Neural cell (in vitro differentiated cells): ENCODE measurements at regions not wholly inside any gene's neighbourhood (a gene's known extent, or its start where the extent isn't known, plus 50 kb on each side); places are given as distances from the start of the nearest gene placed in this dataset.

Experiments
- H2AFZ ChIP-seq: fragments of 200-600, 300-800 bp; sonication (generic), shearing (Covaris generic); 2 replicates; pipeline ENCODE4 v1.6.0; 2014; ENCODE audit warnings: low read depth, mild to moderate bottlenecking, antibody characterized with exemption, low read length, moderate library complexity
- H3F3A ChIP-seq: fragments of 200-600 bp; shearing (Covaris generic); 2 replicates; pipeline ENCODE4 v1.6.1; 2016; ENCODE audit warnings: mild to moderate bottlenecking, moderate library complexity, mixed read lengths, antibody characterized with exemption, low read length; ENCODE audit not compliant: insufficient read depth, poor library complexity, severe bottlenecking
- H3K27ac ChIP-seq: fragments of 200-600, 300-800 bp; sonication (generic), shearing (Covaris generic); 2 replicates; pipeline ENCODE4 v1.5.1; 2014; ENCODE audit warnings: mild to moderate bottlenecking, low read length, moderate library complexity
- H3K27me3 ChIP-seq: fragments of 300-800, 200-600 bp; sonication (generic), shearing (Covaris generic); 2 replicates; pipeline ENCODE4 v1.6.0; 2014; ENCODE audit warnings: mild to moderate bottlenecking, low read depth, low read length, moderate library complexity; ENCODE audit not compliant: insufficient read depth
- H3K36me3 ChIP-seq: fragments of 300-800, 200-600 bp; sonication (generic), shearing (Covaris generic); 2 replicates; pipeline ENCODE4 v1.5.1; 2014; ENCODE audit warnings: mild to moderate bottlenecking, antibody characterized with exemption, low read length, moderate library complexity; ENCODE audit not compliant: insufficient read depth
- H3K4me2 ChIP-seq: fragments of 300-800, 200-600 bp; sonication (generic), shearing (Covaris generic); 2 replicates; pipeline ENCODE4 v1.6.0; 2014; ENCODE audit warnings: mild to moderate bottlenecking, low read length
- H3K4me3 ChIP-seq: fragments of 300-800, 200-600 bp; sonication (generic), shearing (Covaris generic); 2 replicates; pipeline ENCODE4 v1.5.1; 2014; ENCODE audit warnings: mild to moderate bottlenecking, low read length, moderate library complexity
- H3K79me2 ChIP-seq: fragments of 200-600 bp; shearing (Covaris generic); replicated peaks from 2 replicates; pipeline ENCODE4 v1.6.0; 2014; ENCODE audit warnings: mild to moderate bottlenecking, low read length, moderate library complexity; ENCODE audit not compliant: insufficient read depth
- H3K9ac ChIP-seq: fragments of 300-800, 200-600 bp; sonication (generic), shearing (Covaris generic); 2 replicates; pipeline ENCODE4 v1.6.1; 2016; ENCODE audit warnings: mild to moderate bottlenecking, low read length, mixed read lengths
- H3K9me2 ChIP-seq: fragments of 200-600 bp; shearing (Covaris generic); 2 replicates; pipeline ENCODE4 v1.6.1; 2016; ENCODE audit warnings: mild to moderate bottlenecking, low read length, mixed read lengths; ENCODE audit not compliant: insufficient read depth
- H3K9me3 ChIP-seq: fragments of 200-600, 300-800 bp; sonication (generic), shearing (Covaris generic); 2 replicates; pipeline ENCODE4 v1.6.1; 2016; ENCODE audit warnings: mild to moderate bottlenecking, mixed run types, low read length, moderate library complexity, mixed read lengths
- H4K20me1 ChIP-seq: fragments of 200-600 bp; shearing (Covaris generic); 2 replicates; pipeline ENCODE4 v1.6.1; 2016; ENCODE audit warnings: mild to moderate bottlenecking, mixed run types; ENCODE audit not compliant: insufficient read depth
- EP300 ChIP-seq: fragments of 450-650 bp; conservative IDR thresholded peaks from 2 replicates; pipeline ENCODE4 v1.6.1; 2014; ENCODE audit warnings: antibody characterized with exemption, mild to moderate bottlenecking, moderate library complexity; ENCODE audit not compliant: poor library complexity, severe bottlenecking
- EZH2 ChIP-seq: fragments of 200-600, 300-800 bp; shearing (Covaris generic), sonication (generic); IDR thresholded peaks from 2 replicates; pipeline ENCODE4 v1.6.1; 2014; ENCODE audit warnings: antibody characterized with exemption, low read length, borderline replicate concordance, mild to moderate bottlenecking; ENCODE audit not compliant: insufficient read depth, poor library complexity, severe bottlenecking
- MXI1 ChIP-seq: fragments of 450-650 bp; conservative IDR thresholded peaks from 2 replicates; pipeline ENCODE4 v1.6.1; 2014; ENCODE audit warnings: antibody characterized with exemption, mild to moderate bottlenecking; ENCODE audit not compliant: poor library complexity, severe bottlenecking
- POLR2AphosphoS5 ChIP-seq: IDR thresholded peaks from 2 replicates; pipeline ENCODE4 v1.6.1; 2012
- RAD21 ChIP-seq: fragments of 450-650 bp; conservative IDR thresholded peaks from 2 replicates; pipeline ENCODE4 v1.6.1; 2014; ENCODE audit warnings: antibody characterized with exemption, mild to moderate bottlenecking, moderate library complexity
- SMC3 ChIP-seq: fragments of 450-650 bp; conservative IDR thresholded peaks from 2 replicates; pipeline ENCODE4 v1.6.1; 2014; ENCODE audit warnings: antibody characterized with exemption, mild to moderate bottlenecking, moderate library complexity; ENCODE audit not compliant: poor library complexity
- TAF1 ChIP-seq: IDR thresholded peaks from 2 replicates; pipeline ENCODE4 v1.6.1; 2012; ENCODE audit warnings: low read depth
- TF ChIP-seq, protein P1 (sequence below): fragments of 450-650 bp; IDR thresholded peaks from 2 replicates; pipeline ENCODE4 v1.5.1; 2014; ENCODE audit warnings: antibody characterized with exemption, mild to moderate bottlenecking, moderate library complexity; ENCODE audit not compliant: poor library complexity, severe bottlenecking
- TF ChIP-seq, protein P2 (sequence below): IDR thresholded peaks from 2 replicates; pipeline ENCODE4 v1.6.1; 2012; ENCODE audit warnings: borderline replicate concordance

DNA sequence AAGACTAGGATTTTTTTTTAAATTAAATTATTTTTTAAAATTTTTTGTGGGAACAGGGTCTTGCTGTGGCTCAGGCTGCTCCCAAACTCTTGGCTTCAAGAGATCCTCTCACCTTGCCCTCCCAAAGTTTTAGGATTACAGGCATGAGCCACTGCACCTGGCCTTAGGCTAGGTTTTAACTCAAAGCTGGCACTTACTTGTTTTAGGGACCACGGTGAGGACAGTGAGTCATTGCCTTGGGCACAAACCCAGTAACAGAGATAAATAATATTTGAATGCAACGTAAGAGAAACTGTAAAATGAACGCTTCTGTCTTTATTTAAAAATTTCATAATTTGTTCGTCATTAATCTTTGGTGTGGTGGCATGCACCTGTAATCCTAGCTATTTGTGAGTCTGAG is 96.6 kb downstream of the GATA3 start:
- H3K4me3 ChIP-seq: no peak overlapping the region
- no peaks in the 10 kb centered on the region for H4K20me1 ChIP-seq
- TF ChIP-seq EP300 (no peak), EZH2 (no peak), TAF1 (no peak), SMC3 (no peak), MXI1 (no peak), POLR2AphosphoS5 (no peak)
- TF ChIP-seq, protein P1, sequence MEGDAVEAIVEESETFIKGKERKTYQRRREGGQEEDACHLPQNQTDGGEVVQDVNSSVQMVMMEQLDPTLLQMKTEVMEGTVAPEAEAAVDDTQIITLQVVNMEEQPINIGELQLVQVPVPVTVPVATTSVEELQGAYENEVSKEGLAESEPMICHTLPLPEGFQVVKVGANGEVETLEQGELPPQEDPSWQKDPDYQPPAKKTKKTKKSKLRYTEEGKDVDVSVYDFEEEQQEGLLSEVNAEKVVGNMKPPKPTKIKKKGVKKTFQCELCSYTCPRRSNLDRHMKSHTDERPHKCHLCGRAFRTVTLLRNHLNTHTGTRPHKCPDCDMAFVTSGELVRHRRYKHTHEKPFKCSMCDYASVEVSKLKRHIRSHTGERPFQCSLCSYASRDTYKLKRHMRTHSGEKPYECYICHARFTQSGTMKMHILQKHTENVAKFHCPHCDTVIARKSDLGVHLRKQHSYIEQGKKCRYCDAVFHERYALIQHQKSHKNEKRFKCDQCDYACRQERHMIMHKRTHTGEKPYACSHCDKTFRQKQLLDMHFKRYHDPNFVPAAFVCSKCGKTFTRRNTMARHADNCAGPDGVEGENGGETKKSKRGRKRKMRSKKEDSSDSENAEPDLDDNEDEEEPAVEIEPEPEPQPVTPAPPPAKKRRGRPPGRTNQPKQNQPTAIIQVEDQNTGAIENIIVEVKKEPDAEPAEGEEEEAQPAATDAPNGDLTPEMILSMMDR: no peak
- TF ChIP-seq, protein P2, sequence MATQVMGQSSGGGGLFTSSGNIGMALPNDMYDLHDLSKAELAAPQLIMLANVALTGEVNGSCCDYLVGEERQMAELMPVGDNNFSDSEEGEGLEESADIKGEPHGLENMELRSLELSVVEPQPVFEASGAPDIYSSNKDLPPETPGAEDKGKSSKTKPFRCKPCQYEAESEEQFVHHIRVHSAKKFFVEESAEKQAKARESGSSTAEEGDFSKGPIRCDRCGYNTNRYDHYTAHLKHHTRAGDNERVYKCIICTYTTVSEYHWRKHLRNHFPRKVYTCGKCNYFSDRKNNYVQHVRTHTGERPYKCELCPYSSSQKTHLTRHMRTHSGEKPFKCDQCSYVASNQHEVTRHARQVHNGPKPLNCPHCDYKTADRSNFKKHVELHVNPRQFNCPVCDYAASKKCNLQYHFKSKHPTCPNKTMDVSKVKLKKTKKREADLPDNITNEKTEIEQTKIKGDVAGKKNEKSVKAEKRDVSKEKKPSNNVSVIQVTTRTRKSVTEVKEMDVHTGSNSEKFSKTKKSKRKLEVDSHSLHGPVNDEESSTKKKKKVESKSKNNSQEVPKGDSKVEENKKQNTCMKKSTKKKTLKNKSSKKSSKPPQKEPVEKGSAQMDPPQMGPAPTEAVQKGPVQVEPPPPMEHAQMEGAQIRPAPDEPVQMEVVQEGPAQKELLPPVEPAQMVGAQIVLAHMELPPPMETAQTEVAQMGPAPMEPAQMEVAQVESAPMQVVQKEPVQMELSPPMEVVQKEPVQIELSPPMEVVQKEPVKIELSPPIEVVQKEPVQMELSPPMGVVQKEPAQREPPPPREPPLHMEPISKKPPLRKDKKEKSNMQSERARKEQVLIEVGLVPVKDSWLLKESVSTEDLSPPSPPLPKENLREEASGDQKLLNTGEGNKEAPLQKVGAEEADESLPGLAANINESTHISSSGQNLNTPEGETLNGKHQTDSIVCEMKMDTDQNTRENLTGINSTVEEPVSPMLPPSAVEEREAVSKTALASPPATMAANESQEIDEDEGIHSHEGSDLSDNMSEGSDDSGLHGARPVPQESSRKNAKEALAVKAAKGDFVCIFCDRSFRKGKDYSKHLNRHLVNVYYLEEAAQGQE: no peak
- H3K79me2 ChIP-seq: no peaks in the 10 kb centered on the region
- H3K27ac ChIP-seq: no peak overlapping the region
- H3F3A ChIP-seq: no peaks in the 10 kb centered on the region
- H3K27me3 ChIP-seq: no peaks in the 10 kb centered on the region
- no peak overlapping the region for H3K4me2 ChIP-seq
- H3K9ac ChIP-seq: no peak overlapping the region
- H3K36me3 ChIP-seq: no peaks in the 10 kb centered on the region
- no peak overlapping the region for H2AFZ ChIP-seq
- H3K9me2 ChIP-seq: no peaks in the 10 kb centered on the region
- H3K9me3 ChIP-seq: no peaks in the 10 kb centered on the region

DNA sequence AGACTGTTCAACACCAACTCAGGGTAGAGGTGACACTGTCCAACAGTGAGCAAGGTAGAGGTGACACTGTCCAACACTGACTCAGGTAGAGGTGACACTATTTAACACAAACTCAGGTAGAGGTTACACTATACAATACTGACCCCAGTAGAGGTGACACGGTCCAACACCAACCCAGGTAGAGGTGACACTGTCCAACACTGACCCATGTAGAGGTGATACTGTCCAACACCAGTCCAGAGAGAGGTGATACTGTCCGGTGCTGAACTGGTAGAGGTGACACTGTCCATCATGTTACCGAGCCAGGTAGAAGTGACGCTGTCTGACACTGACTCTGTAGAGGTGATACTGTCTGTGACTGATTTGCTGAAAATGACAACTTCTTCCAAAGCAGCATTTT is 102.4 kb downstream of the GATA3 start:
- Histone ChIP-seq H3K36me3 (no peaks in the 10 kb centered on the region), H3K4me3 (no peak overlapping the region), H3K9me2 (no peaks in the 10 kb centered on the region), H3K9ac (no peak overlapping the region), H3K79me2 (no peaks in the 10 kb centered on the region), H3K27me3 (no peaks in the 10 kb centered on the region), H4K20me1 (no peaks in the 10 kb centered on the region), H3F3A (no peaks in the 10 kb centered on the region), H2AFZ (no peak overlapping the region), H3K4me2 (no peak overlapping the region), H3K9me3 (no peaks in the 10 kb centered on the region), H3K27ac (no peak overlapping the region)
- no peak for TF ChIP-seq SMC3
- no peak for TF ChIP-seq MXI1
- TF ChIP-seq POLR2AphosphoS5: no peak
- no peak for TF ChIP-seq EZH2
- TF ChIP-seq EP300: no peak
- TF ChIP-seq RAD21: no peak
- TF ChIP-seq, protein P2: no peak
- no peak for TF ChIP-seq TAF1
- TF ChIP-seq, protein P1: no peak
